K562 (cell line): ENCODE measurements at regions not wholly inside any gene's neighbourhood (a gene's known extent, or its start where the extent isn't known, plus 50 kb on each side); places are given as distances from the start of the nearest gene placed in this dataset.

Experiments
- ATAC-seq: fragments of 200-7000 bp; cut with Tn5 transposase; 3 replicates; pipeline ENCODE4 v1.9.1; 2020; ENCODE audit warnings: moderate library complexity
- BruUV-seq: library from RNA; stranded (reverse); fragments of 400-500 nt; replicated peaks from 2 replicates; lab custom pipeline; 2021; lab: Mats Ljungman, UMichigan
- CTCF ChIA-PET: fragments of 300-600 bp; formaldehyde crosslinking; extraction: SDS; loops from one replicate; lab custom pipeline; 2021; ENCODE audit warnings: low intra/inter-chr PET ratio; lab: Yijun Ruan, JAX
- POLR2A ChIA-PET: fragments of 300-600, 350-650 bp; sonication (Branson Sonifier 250); formaldehyde crosslinking; extraction: SDS; loops from one replicate; lab custom pipeline; 2021; ENCODE audit warnings: antibody characterized with exemption, inconsistent platforms; lab: Yijun Ruan, JAX
- DNase-seq, 4 experiments: peaks; one replicate each; pipeline versions ENCODE4 v3.0.0 to v3.0.0-alpha.2; 2011 to 2018; ENCODE audit warnings: low spot score in 3 of 4, mixed read lengths in 3 of 4; ENCODE audit errors: extremely low read depth in 1 of 4
- FAIRE-seq: peaks from 2 replicates; lab custom pipeline; 2011; peaks lifted over from hg19 to GRCh38; lab: Jason Lieb, UNC
- H2AFZ ChIP-seq: 2 replicates; pipeline ENCODE4 v1.6.0; 2011; ENCODE audit warnings: low read depth, low read length, control low read depth, inconsistent platforms
- H3K27ac ChIP-seq: fragments of 200-600 bp; 3 replicates; pipeline ENCODE4 v1.8.0; 2011; ENCODE audit warnings: low read depth, mild to moderate bottlenecking, control low read depth, inconsistent platforms, low read length, moderate library complexity, mixed read lengths; ENCODE audit errors: extremely low read depth
- H3K27me3 ChIP-seq, 2 experiments: fragments of 300-600 bp in 1 of 2; 2 replicates in 1 of 2; 3 replicates in 1 of 2; pipeline versions ENCODE4 v1.6.0 to v1.8.0; 2011; ENCODE audit warnings: inconsistent platforms in 2 of 2, low read length in 2 of 2, mild to moderate bottlenecking in 1 of 2, mixed read lengths in 1 of 2, moderate library complexity in 1 of 2; ENCODE audit not compliant: control insufficient read depth in 2 of 2, insufficient read depth in 2 of 2
- H3K36me3 ChIP-seq: fragments of 300-600 bp; 3 replicates; pipeline ENCODE4 v1.8.0; 2011; ENCODE audit warnings: mild to moderate bottlenecking, low read length, inconsistent platforms; ENCODE audit not compliant: control insufficient read depth, insufficient read depth
- H3K4me1 ChIP-seq, 2 experiments: fragments of 200-600 bp in 1 of 2; replicated peaks in 1 of 2; 2 replicates in 1 of 2; 3 replicates in 1 of 2; pipeline versions ENCODE4 v1.5.1 to v1.8.0; 2011; ENCODE audit warnings: inconsistent platforms in 2 of 2, low read length in 2 of 2, mild to moderate bottlenecking in 1 of 2, mixed read lengths in 1 of 2, moderate library complexity in 1 of 2; ENCODE audit not compliant: control insufficient read depth in 2 of 2, insufficient read depth in 2 of 2
- H3K4me2 ChIP-seq: 2 replicates; pipeline ENCODE4 v1.6.1; 2011; ENCODE audit warnings: low read length, control low read depth, inconsistent platforms, mixed read lengths; ENCODE audit not compliant: insufficient read depth
- H3K4me3 ChIP-seq: fragments of 200-600 bp; sonication (generic), shearing (Covaris generic); 2 replicates; pipeline ENCODE4 v1.5.1; 2016; ENCODE audit warnings: control low read depth, inconsistent platforms
- H3K79me2 ChIP-seq: fragments of 200-600 bp; 3 replicates; pipeline ENCODE4 v1.8.0; 2011; ENCODE audit warnings: low read length, inconsistent platforms; ENCODE audit not compliant: control insufficient read depth, insufficient read depth
- H3K9ac ChIP-seq, 2 experiments: 2 replicates each; pipeline versions ENCODE4 v1.6.0 to v1.6.1; 2011; ENCODE audit warnings: low read depth in 2 of 2, low read length in 2 of 2, control low read depth in 1 of 2, inconsistent platforms in 1 of 2, mild to moderate bottlenecking in 1 of 2, mixed read lengths in 1 of 2; ENCODE audit not compliant: insufficient read depth in 1 of 2
- H3K9me1 ChIP-seq: one replicate; pipeline ENCODE4 v1.6.0; 2011; ENCODE audit warnings: inconsistent platforms, mild to moderate bottlenecking, low read length, moderate library complexity; ENCODE audit not compliant: control insufficient read depth, insufficient read depth
- H3K9me3 ChIP-seq: replicated peaks from 2 replicates; pipeline ENCODE4 v1.5.1; 2011; ENCODE audit warnings: low read depth, low read length, inconsistent platforms; ENCODE audit not compliant: control insufficient read depth, insufficient read depth
- H4K20me1 ChIP-seq: replicated peaks from 2 replicates; pipeline ENCODE4 v1.6.1; 2011; ENCODE audit warnings: low read length, inconsistent platforms, mixed read lengths; ENCODE audit not compliant: control insufficient read depth, insufficient read depth
- ATF7 ChIP-seq: fragments of 450-650 bp; IDR thresholded peaks from 2 replicates; pipeline ENCODE4 v1.7.1; 2014; ENCODE audit warnings: mild to moderate bottlenecking, moderate library complexity
- ELF1 ChIP-seq: fragments of 200-800 bp; sonication (Bioruptor generic); IDR thresholded peaks from 2 replicates; pipeline ENCODE4 v1.6.1; 2016; ENCODE audit warnings: missing genetic modification characterization, missing compliant biosample characterization
- HIVEP1 ChIP-seq: fragments of 250-450 bp; sonication (Bioruptor Pico); IDR thresholded peaks from 2 replicates; pipeline ENCODE4 v1.4.0; 2020; ENCODE audit warnings: mild to moderate bottlenecking
- MAFG ChIP-seq: fragments of 450-650 bp; conservative IDR thresholded peaks from 2 replicates; pipeline ENCODE4 v1.6.1; 2016; ENCODE audit warnings: missing genetic modification characterization, missing compliant biosample characterization
- NFYB ChIP-seq: IDR thresholded peaks from 2 replicates; pipeline ENCODE4 v1.6.1; 2011; ENCODE audit warnings: mild to moderate bottlenecking, moderate library complexity; ENCODE audit not compliant: insufficient read length; ENCODE audit errors: extremely low read depth
- POLR2A ChIP-seq: fragments of 450-650 bp; conservative IDR thresholded peaks from 2 replicates; pipeline ENCODE4 v1.6.1; 2016
- SRF ChIP-seq, 2 experiments: fragments of 250-450, 450-650 bp in 1 of 2; sonication (Bioruptor Pico) in 1 of 2; sonication (generic) in 1 of 2; formaldehyde crosslinking; IDR thresholded peaks; 2 replicates each; pipeline versions ENCODE4 v1.5.0 to v1.5.1; 2020 to 2022; ENCODE audit warnings: mild to moderate bottlenecking in 1 of 2, missing genetic modification reagents in 1 of 2
- ZNF766 ChIP-seq: fragments of 200-800 bp; sonication (Bioruptor generic); conservative IDR thresholded peaks from 2 replicates; pipeline ENCODE4 v1.6.1; 2016; ENCODE audit warnings: missing genetic modification characterization, missing compliant biosample characterization
- WGBS: fragments of 100-300 bp; shearing (Covaris generic); methylation state at CpG from one replicate; pipeline ENCODE4 v1.1.6; 2016; ENCODE audit warnings: low coverage, mixed read lengths; ENCODE audit not compliant: insufficient coverage; ENCODE audit errors: missing lambda C conversion rate; 5-methylcytosine and 5-hydroxymethylcytosine counted together
- in situ Hi-C: fragments of 300-500 bp; cut with MboI; formaldehyde crosslinking; loops from 4 replicates; pipeline ENCODE4 v1.15.0; 2018; ENCODE audit warnings: inconsistent platforms, mixed read lengths
- intact Hi-C: fragments of 100-400 bp; cut with micrococcal nuclease; formaldehyde crosslinking; loops from 2 replicates; pipeline ENCODE4 v1.14.2; 2022
- TF ChIP-seq, protein P1 (sequence below): fragments of 250-450 bp; sonication (Bioruptor Pico); IDR thresholded peaks from 2 replicates; pipeline ENCODE4 v1.9.0; 2021; ENCODE audit warnings: mild to moderate bottlenecking
- TF ChIP-seq, protein P2 (sequence below), 2 experiments: fragments of 450-650 bp; formaldehyde crosslinking in 1 of 2; IDR thresholded peaks; 2 replicates each; pipeline versions ENCODE4 v1.4.0 to v1.6.1; 2014 to 2020; ENCODE audit warnings: mild to moderate bottlenecking in 2 of 2, borderline replicate concordance in 1 of 2, low read depth in 1 of 2
- TF ChIP-seq, protein P3 (sequence below): fragments of 450-650 bp; IDR thresholded peaks from 2 replicates; pipeline ENCODE4 v1.6.1; 2016; ENCODE audit warnings: mild to moderate bottlenecking

DNA sequence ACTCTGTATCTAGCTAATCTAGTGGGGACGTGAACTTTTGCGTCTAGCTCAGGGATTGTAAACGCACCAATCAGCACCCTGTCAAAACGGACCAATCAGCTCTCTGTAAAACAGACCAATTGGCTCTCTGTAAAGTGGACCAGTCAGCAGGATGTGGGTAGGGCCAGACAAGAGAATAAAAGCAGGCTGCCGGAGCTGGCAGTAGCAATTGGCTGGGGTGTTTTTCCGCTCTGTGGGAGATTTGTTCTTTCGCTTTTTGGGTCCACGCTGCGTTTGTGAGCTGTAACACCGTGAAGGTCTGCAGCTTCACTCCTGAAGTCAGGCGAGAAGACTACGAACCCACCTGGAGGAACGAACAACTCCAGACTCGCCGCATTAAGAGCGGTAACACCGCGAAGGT lies 76.5 kb downstream of the SPRING1 start:
- Histone ChIP-seq H3K4me3 (no peak overlapping the region), H2AFZ (no peak overlapping the region), H3K9ac (no peak overlapping the region), H3K27me3 (peaks cover 37 to 58% of the 10 kb centered on the region in 2 experiments), H3K27ac (no peak overlapping the region), H3K9me1 (no peaks in the 10 kb centered on the region), H3K4me1 (peaks cover 0 to 6% of the 10 kb centered on the region in 2 experiments; a peak in 3 of 5 replicates), H3K79me2 (no peaks in the 10 kb centered on the region), H3K4me2 (no peak overlapping the region; the same call in 1 of the 2 replicates), H3K9me3 (no peaks in the 10 kb centered on the region), H3K36me3 (no peaks in the 10 kb centered on the region), H4K20me1 (no peaks in the 10 kb centered on the region)
- in situ Hi-C loops (no loop called here), intact Hi-C loops (no loop called here)
- BruUV-seq = no TSS peak
- DNase-seq = no peak
- POLR2A ChIA-PET = interaction anchor here (1.3 kb wide), 1 partner anchor 17 kb away, joined by 3 read pairs; no protein-coding TSS in a partner anchor
- no peak for FAIRE-seq
- CTCF ChIA-PET = no interaction called here
- WGBS = 60% methylated on average over 16 of the region's 18 CpGs
- ATAC-seq = no peak
- TF ChIP-seq, protein P1, sequence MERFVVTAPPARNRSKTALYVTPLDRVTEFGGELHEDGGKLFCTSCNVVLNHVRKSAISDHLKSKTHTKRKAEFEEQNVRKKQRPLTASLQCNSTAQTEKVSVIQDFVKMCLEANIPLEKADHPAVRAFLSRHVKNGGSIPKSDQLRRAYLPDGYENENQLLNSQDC (CRISPR knock-in tag) = no peak
- TF ChIP-seq ATF7 (no peak), HIVEP1 (CRISPR knock-in tag) (no peak), ZNF766 (CRISPR knock-in tag) (no peak), MAFG (tag) (no peak; the same call in 1 of the 2 replicates), ELF1 (tag) (no peak), SRF (CRISPR knock-in tag; IDR thresholded peaks at IDR 0.05) (no peak), POLR2A (no peak), NFYB (peak; percentile 23)
- TF ChIP-seq, protein P2, sequence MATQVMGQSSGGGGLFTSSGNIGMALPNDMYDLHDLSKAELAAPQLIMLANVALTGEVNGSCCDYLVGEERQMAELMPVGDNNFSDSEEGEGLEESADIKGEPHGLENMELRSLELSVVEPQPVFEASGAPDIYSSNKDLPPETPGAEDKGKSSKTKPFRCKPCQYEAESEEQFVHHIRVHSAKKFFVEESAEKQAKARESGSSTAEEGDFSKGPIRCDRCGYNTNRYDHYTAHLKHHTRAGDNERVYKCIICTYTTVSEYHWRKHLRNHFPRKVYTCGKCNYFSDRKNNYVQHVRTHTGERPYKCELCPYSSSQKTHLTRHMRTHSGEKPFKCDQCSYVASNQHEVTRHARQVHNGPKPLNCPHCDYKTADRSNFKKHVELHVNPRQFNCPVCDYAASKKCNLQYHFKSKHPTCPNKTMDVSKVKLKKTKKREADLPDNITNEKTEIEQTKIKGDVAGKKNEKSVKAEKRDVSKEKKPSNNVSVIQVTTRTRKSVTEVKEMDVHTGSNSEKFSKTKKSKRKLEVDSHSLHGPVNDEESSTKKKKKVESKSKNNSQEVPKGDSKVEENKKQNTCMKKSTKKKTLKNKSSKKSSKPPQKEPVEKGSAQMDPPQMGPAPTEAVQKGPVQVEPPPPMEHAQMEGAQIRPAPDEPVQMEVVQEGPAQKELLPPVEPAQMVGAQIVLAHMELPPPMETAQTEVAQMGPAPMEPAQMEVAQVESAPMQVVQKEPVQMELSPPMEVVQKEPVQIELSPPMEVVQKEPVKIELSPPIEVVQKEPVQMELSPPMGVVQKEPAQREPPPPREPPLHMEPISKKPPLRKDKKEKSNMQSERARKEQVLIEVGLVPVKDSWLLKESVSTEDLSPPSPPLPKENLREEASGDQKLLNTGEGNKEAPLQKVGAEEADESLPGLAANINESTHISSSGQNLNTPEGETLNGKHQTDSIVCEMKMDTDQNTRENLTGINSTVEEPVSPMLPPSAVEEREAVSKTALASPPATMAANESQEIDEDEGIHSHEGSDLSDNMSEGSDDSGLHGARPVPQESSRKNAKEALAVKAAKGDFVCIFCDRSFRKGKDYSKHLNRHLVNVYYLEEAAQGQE (IDR thresholded peaks at IDR 0.05; ENCODE audit: borderline replicate concordance) = no peak
- TF ChIP-seq, protein P2 (CRISPR knock-in tag; IDR thresholded peaks at IDR 0.05; ENCODE audit: low read depth) = no peak
- TF ChIP-seq, protein P3, sequence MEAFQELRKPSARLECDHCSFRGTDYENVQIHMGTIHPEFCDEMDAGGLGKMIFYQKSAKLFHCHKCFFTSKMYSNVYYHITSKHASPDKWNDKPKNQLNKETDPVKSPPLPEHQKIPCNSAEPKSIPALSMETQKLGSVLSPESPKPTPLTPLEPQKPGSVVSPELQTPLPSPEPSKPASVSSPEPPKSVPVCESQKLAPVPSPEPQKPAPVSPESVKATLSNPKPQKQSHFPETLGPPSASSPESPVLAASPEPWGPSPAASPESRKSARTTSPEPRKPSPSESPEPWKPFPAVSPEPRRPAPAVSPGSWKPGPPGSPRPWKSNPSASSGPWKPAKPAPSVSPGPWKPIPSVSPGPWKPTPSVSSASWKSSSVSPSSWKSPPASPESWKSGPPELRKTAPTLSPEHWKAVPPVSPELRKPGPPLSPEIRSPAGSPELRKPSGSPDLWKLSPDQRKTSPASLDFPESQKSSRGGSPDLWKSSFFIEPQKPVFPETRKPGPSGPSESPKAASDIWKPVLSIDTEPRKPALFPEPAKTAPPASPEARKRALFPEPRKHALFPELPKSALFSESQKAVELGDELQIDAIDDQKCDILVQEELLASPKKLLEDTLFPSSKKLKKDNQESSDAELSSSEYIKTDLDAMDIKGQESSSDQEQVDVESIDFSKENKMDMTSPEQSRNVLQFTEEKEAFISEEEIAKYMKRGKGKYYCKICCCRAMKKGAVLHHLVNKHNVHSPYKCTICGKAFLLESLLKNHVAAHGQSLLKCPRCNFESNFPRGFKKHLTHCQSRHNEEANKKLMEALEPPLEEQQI = no peak
